HL-60 (cell line): ENCODE measurements at regions not wholly inside any gene's neighbourhood (a gene's known extent, or its start where the extent isn't known, plus 50 kb on each side); places are given as distances from the start of the nearest gene placed in this dataset.
A peak's percentile ranks its signal among the peaks of the same experiment; 100 is the strongest.

ENCODE experiments used
- DNase-seq, 2 experiments: peaks; one replicate each; pipeline ENCODE4 v3.0.0-alpha.2; 2010 to 2020; ENCODE audit warnings: low read depth in 1 of 2, low spot score in 1 of 2
- H3K27ac ChIP-seq: fragments of 250-450 bp; sonication (Bioruptor Pico); replicated peaks from 2 replicates; pipeline ENCODE4 v1.5.1; 2020; ENCODE audit warnings: mild to moderate bottlenecking, moderate library complexity
- H3K27me3 ChIP-seq: fragments of 250-450 bp; sonication (Bioruptor Pico); 2 replicates; pipeline ENCODE4 v1.5.1; 2021; ENCODE audit warnings: mild to moderate bottlenecking, moderate library complexity; ENCODE audit not compliant: insufficient read depth, poor library complexity, severe bottlenecking
- H3K4me3 ChIP-seq: replicated peaks from 2 replicates; pipeline ENCODE4 v1.5.1; 2011; ENCODE audit warnings: mild to moderate bottlenecking, control low read depth, low read length; ENCODE audit not compliant: insufficient read depth
- CTCF ChIP-seq: IDR thresholded peaks from one replicate; pipeline ENCODE4 v1.5.1; 2011; ENCODE audit warnings: low read length, control low read depth, inconsistent platforms; ENCODE audit not compliant: insufficient read depth
- GABPA ChIP-seq: IDR thresholded peaks from 2 replicates; pipeline ENCODE4 v1.6.1; 2012; ENCODE audit warnings: low read depth
- POLR2AphosphoS5 ChIP-seq: IDR thresholded peaks from 2 replicates; pipeline ENCODE4 v1.6.1; 2012; ENCODE audit warnings: low read depth
- REST ChIP-seq: IDR thresholded peaks from 2 replicates; pipeline ENCODE4 v1.6.1; 2012; ENCODE audit warnings: low read depth; ENCODE audit not compliant: insufficient replicate concordance
- SPI1 ChIP-seq: IDR thresholded peaks from 2 replicates; pipeline ENCODE4 v1.6.1; 2012; ENCODE audit warnings: low read depth, mild to moderate bottlenecking, borderline replicate concordance

- no peak for DNase-seq
- Histone ChIP-seq H3K27ac (no peak overlapping the region), H3K27me3 (no peaks in the 10 kb centered on the region), H3K4me3 (no peak overlapping the region)
- TF ChIP-seq POLR2AphosphoS5 (no peak), REST (peak; percentile 73), CTCF (no peak), GABPA (no peak)
Observed at GRCh38 chr1:101299710-101300109, 62.9 kb downstream of the S1PR1 start.

GRCh38 chr1:101300916-101301315, 64.1 kb downstream of the S1PR1 start:
- Histone ChIP-seq H3K27ac (no peak overlapping the region), H3K4me3 (no peak overlapping the region), H3K27me3 (no peaks in the 10 kb centered on the region)
- TF ChIP-seq SPI1 (no peak), CTCF (no peak)
- DNase-seq: no peak

- no peak overlapping the region for H3K4me3 ChIP-seq
- no peaks in the 10 kb centered on the region for H3K27me3 ChIP-seq
- TF ChIP-seq REST: no peak
- TF ChIP-seq CTCF: no peak
- no peak for TF ChIP-seq SPI1
- no peak for TF ChIP-seq POLR2AphosphoS5
- no peak for TF ChIP-seq GABPA
- no peak overlapping the region for H3K27ac ChIP-seq
- DNase-seq: no peak
Observed at GRCh38 chr1:101301446-101302057, 64.7 kb downstream of the S1PR1 start.
